WERI-Rb-1 (cell line): ENCODE measurements at regions not wholly inside any gene's neighbourhood (a gene's known extent, or its start where the extent isn't known, plus 50 kb on each side); places are given as distances from the start of the nearest gene placed in this dataset.

Experiments
- DNase-seq: peaks from one replicate; pipeline ENCODE4 v3.0.0-alpha.2; 2020
- H3K27ac ChIP-seq: fragments of 250-450 bp; sonication (Bioruptor Pico); 2 replicates; pipeline ENCODE4 v1.5.1; 2020; ENCODE audit warnings: mild to moderate bottlenecking, moderate library complexity
- H3K27me3 ChIP-seq: fragments of 250-450 bp; sonication (Bioruptor Pico); 2 replicates; pipeline ENCODE4 v1.5.1; 2021; ENCODE audit warnings: mild to moderate bottlenecking, low read depth, moderate library complexity; ENCODE audit not compliant: insufficient read depth, severe bottlenecking
- H3K36me3 ChIP-seq: fragments of 250-450 bp; sonication (Bioruptor Pico); 2 replicates; pipeline ENCODE4 v1.5.1; 2020; ENCODE audit warnings: mild to moderate bottlenecking, moderate library complexity
- H3K4me3 ChIP-seq: 2 replicates; pipeline ENCODE4 v1.5.1; 2011; ENCODE audit warnings: low read depth, mild to moderate bottlenecking, control low read depth, low read length
- H3K9me3 ChIP-seq: fragments of 250-450 bp; sonication (Bioruptor Pico); 2 replicates; pipeline ENCODE4 v1.5.1; 2021; ENCODE audit warnings: mild to moderate bottlenecking, moderate library complexity; ENCODE audit not compliant: severe bottlenecking
- CTCF ChIP-seq: IDR thresholded peaks from 2 replicates; pipeline ENCODE4 v1.5.1; 2011; ENCODE audit warnings: low read depth, mild to moderate bottlenecking, control low read depth, inconsistent platforms, low read length

GRCh38 chr10:90418869-90419652 is 438.8 kb downstream of the HTR7 start:
- TF ChIP-seq CTCF: no peak
- no peaks in the 10 kb centered on the region for H3K36me3 ChIP-seq
- H3K9me3 ChIP-seq: no peaks in the 10 kb centered on the region
- no peak for DNase-seq
- no peak overlapping the region for H3K4me3 ChIP-seq
- H3K27ac ChIP-seq: no peak overlapping the region
- H3K27me3 ChIP-seq: no peaks in the 10 kb centered on the region

DNA sequence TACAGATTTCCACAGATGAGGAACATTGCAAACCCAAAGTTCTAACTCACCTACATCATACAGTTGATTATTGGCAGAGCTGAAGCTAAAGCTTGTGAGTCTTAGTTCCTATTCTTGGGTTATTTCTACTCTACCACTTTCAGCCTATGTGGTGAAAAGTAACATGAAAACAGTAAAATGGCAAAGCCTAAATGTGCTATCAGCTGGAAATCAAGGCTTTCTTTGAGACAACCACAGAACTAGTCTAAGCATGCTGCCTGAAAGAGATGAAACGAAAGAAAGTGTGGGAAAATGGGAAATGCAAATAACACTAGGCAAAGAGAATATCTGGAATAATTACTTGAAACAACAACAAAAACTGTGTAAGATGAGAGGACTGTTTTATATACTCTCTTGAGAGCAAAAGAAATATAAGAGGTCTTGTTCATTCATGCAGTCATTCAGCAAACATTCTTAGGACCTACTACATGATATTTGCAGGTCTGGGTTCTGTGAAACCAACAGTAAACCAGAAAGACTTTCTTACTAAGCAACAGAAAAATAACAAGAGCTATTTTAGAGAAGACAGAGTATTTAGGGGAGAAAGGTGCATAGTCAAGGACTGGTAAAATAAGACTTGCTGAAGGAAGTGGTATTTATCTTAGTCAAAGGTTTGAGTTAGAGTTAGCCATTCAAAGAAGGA is 437.1 kb downstream of the HTR7 start:
- no peak for TF ChIP-seq CTCF

GRCh38 chr10:90421874-90422273 is 436.0 kb downstream of the HTR7 start:
- Histone ChIP-seq H3K4me3 (no peak overlapping the region), H3K36me3 (no peaks in the 10 kb centered on the region)
- TF ChIP-seq CTCF: no peak

More for the DNA sequence above, 437.1 kb downstream of the HTR7 start:
- DNase-seq: no peak
- no peaks in the 10 kb centered on the region for H3K36me3 ChIP-seq
- no peak overlapping the region for H3K27ac ChIP-seq
- no peaks in the 10 kb centered on the region for H3K27me3 ChIP-seq
- H3K4me3 ChIP-seq: no peak overlapping the region
- H3K9me3 ChIP-seq: no peaks in the 10 kb centered on the region

DNA sequence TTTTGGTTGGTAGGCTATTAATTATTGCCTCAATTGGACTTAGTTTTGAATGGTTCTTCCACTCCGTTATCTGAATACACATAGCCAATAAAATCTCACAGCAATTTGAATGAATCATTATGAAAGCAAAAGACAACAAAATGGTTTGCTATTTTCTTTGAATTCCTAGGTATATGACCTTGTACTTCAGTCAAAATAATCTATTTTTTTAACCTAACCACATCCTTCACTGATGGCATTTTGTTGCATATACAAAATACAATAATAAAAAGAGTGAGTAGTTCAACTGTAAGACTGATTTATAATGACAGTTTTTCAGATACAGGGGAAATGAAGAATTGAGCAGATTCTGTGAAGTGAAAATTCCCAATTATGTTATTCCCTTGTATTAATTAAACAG is 433.1 kb downstream of the HTR7 start:
- DNase-seq: no peak

More at GRCh38 chr10:90421874-90422273, 436.0 kb downstream of the HTR7 start:
- H3K27me3 ChIP-seq: no peaks in the 10 kb centered on the region
- DNase-seq: no peak
- H3K9me3 ChIP-seq: no peaks in the 10 kb centered on the region
- no peak overlapping the region for H3K27ac ChIP-seq

DNA sequence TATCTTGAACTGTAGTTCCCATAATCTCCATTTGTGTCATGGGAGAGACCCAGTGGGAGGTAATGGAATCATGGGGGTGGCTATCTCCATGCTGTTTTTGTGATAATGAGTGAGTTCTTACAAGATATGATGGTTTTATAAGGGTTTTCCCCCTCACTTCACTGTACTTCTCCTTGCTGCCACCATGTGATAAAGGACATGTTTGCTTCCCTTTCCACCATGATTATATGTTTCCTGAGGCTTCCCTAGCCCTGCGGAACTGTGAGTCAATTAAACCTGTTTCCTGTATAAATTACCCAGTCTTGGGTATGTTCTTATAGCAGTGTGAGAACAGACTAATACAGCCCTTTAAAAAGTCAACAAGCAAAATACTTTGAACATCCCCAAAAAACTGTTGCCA is 427.7 kb downstream of the HTR7 start:
- no peaks in the 10 kb centered on the region for H3K36me3 ChIP-seq
- DNase-seq: no peak
- H3K9me3 ChIP-seq: no peaks in the 10 kb centered on the region
- no peak for TF ChIP-seq CTCF
- no peak overlapping the region for H3K4me3 ChIP-seq
- no peaks in the 10 kb centered on the region for H3K27me3 ChIP-seq
- no peak overlapping the region for H3K27ac ChIP-seq

More for the DNA sequence above, 433.1 kb downstream of the HTR7 start:
- TF ChIP-seq CTCF: no peak
- no peaks in the 10 kb centered on the region for H3K9me3 ChIP-seq
- no peaks in the 10 kb centered on the region for H3K36me3 ChIP-seq
- no peaks in the 10 kb centered on the region for H3K27me3 ChIP-seq
- H3K27ac ChIP-seq: no peak overlapping the region
- H3K4me3 ChIP-seq: no peak overlapping the region
